GM23248 (cell line): ENCODE measurements at regions not wholly inside any gene's neighbourhood (a gene's known extent, or its start where the extent isn't known, plus 50 kb on each side); places are given as distances from the start of the nearest gene placed in this dataset.

Experiments
- DNase-seq: peaks from one replicate; pipeline ENCODE4 v3.0.0-alpha.2; 2015
- H2AFZ ChIP-seq: fragments of 200-600 bp; sonication (generic); 2 replicates; pipeline ENCODE4 v1.6.1; 2016; ENCODE audit warnings: antibody characterized with exemption
- H3F3A ChIP-seq: fragments of 200-600 bp; sonication (generic); 2 replicates; pipeline ENCODE4 v1.6.1; 2016; ENCODE audit warnings: mild to moderate bottlenecking, antibody characterized with exemption, mixed run types; ENCODE audit not compliant: insufficient read depth
- H3K27ac ChIP-seq: fragments of 200-600 bp; sonication (generic); 2 replicates; pipeline ENCODE4 v1.5.1; 2016; ENCODE audit warnings: mild to moderate bottlenecking
- H3K27me3 ChIP-seq: fragments of 200-600 bp; sonication (generic); replicated peaks from 2 replicates; pipeline ENCODE4 v1.6.1; 2016; ENCODE audit warnings: mild to moderate bottlenecking; ENCODE audit not compliant: insufficient read depth
- H3K36me3 ChIP-seq: fragments of 200-600 bp; sonication (generic); 2 replicates; pipeline ENCODE4 v1.6.1; 2016; ENCODE audit warnings: low read depth, mild to moderate bottlenecking
- H3K4me1 ChIP-seq: fragments of 200-600 bp; sonication (generic); 2 replicates; pipeline ENCODE4 v1.6.1; 2016; ENCODE audit warnings: mild to moderate bottlenecking; ENCODE audit not compliant: insufficient read depth
- H3K4me2 ChIP-seq: fragments of 200-600 bp; sonication (generic); one replicate; pipeline ENCODE4 v1.6.1; 2016; ENCODE audit warnings: mild to moderate bottlenecking; ENCODE audit not compliant: unreplicated experiment
- H3K4me3 ChIP-seq: fragments of 200-600 bp; sonication (generic); 2 replicates; pipeline ENCODE4 v1.5.1; 2016; ENCODE audit warnings: mild to moderate bottlenecking
- H3K79me2 ChIP-seq: fragments of 200-600 bp; sonication (generic); 2 replicates; pipeline ENCODE4 v1.6.1; 2016; ENCODE audit warnings: mild to moderate bottlenecking; ENCODE audit not compliant: insufficient read depth
- H3K9ac ChIP-seq: fragments of 200-600 bp; sonication (generic); 2 replicates; pipeline ENCODE4 v1.6.1; 2016; ENCODE audit warnings: mild to moderate bottlenecking
- H3K9me2 ChIP-seq: fragments of 200-600 bp; sonication (generic); 2 replicates; pipeline ENCODE4 v1.6.1; 2016; ENCODE audit warnings: mixed run types, mild to moderate bottlenecking, moderate library complexity; ENCODE audit not compliant: insufficient read depth
- H3K9me3 ChIP-seq: fragments of 200-600 bp; sonication (generic); one replicate; pipeline ENCODE4 v1.6.1; 2017; ENCODE audit warnings: low read depth
- H4K20me1 ChIP-seq: fragments of 200-600 bp; sonication (generic); 2 replicates; pipeline ENCODE4 v1.6.0; 2016; ENCODE audit not compliant: insufficient read depth
- EZH2 ChIP-seq: fragments of 200-600 bp; sonication (generic); IDR thresholded peaks from 2 replicates; pipeline ENCODE4 v1.6.1; 2018; ENCODE audit warnings: antibody characterized with exemption, mild to moderate bottlenecking; ENCODE audit not compliant: insufficient read depth, poor library complexity, severe bottlenecking
- EZH2phosphoT487 ChIP-seq: fragments of 200-600 bp; sonication (generic); IDR thresholded peaks from 2 replicates; pipeline ENCODE4 v1.6.1; 2018; ENCODE audit warnings: antibody characterized with exemption, moderate library complexity, mild to moderate bottlenecking, low read depth; ENCODE audit not compliant: insufficient read depth
- WGBS, 2 experiments: methylation state at CpG; one replicate each; pipeline ENCODE4 v1.1.6; 2015 to 2017; ENCODE audit warnings: low lambda C conversion rate in 2 of 2, low coverage in 1 of 2; ENCODE audit errors: missing lambda C conversion rate in 2 of 2; 5-methylcytosine and 5-hydroxymethylcytosine counted together
- in situ Hi-C: fragments of 300-500 bp; cut with MboI; formaldehyde crosslinking; loops from 2 replicates; pipeline ENCODE4 v1.15.0; 2020

DNA sequence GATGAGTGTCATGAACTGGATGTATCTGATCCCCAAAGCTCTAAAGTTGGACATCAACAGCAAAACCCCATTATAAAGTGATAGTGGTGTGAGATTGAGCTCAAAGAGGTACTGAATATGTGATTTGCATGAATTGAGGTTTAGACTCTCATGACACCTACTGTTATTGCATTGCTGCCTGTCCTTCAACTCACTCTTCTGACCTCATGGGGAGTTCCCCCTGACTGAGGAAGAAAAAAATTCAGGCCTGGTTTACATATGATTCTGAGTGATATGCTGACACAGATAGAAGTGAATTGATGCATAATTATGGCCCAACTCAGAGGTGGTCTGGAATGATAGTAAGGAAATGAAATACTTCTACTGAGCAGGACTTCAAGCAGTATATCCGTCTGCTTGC, 76.2 kb upstream of the CHD1 start:
- no peaks in the 10 kb centered on the region for H3F3A ChIP-seq
- no peak overlapping the region for H3K27ac ChIP-seq
- no peaks in the 10 kb centered on the region for H3K36me3 ChIP-seq
- in situ Hi-C loops: no loop called here
- H4K20me1 ChIP-seq: no peaks in the 10 kb centered on the region
- DNase-seq: no peak
- H2AFZ ChIP-seq: no peak overlapping the region
- no peaks in the 10 kb centered on the region for H3K27me3 ChIP-seq
- TF ChIP-seq EZH2 (no peak), EZH2phosphoT487 (no peak)
- 33 to 50% methylated on average over 1 of the region's 1 CpG for WGBS, 2 experiments
- no peak overlapping the region for H3K4me2 ChIP-seq
- no peaks in the 10 kb centered on the region for H3K4me1 ChIP-seq
- H3K4me3 ChIP-seq: no peak overlapping the region
- H3K9me3 ChIP-seq: no peaks in the 10 kb centered on the region
- no peaks in the 10 kb centered on the region for H3K79me2 ChIP-seq
- no peak overlapping the region for H3K9ac ChIP-seq
- 0 out of 2 replicates have a peak, but pooled peaks cover under 1% of the 10 kb centered on the region for H3K9me2 ChIP-seq

- in situ Hi-C loops: no loop called here
- no peak overlapping the region for H3K4me3 ChIP-seq
- no peak overlapping the region for H3K9ac ChIP-seq
- TF ChIP-seq EZH2: no peak
- TF ChIP-seq EZH2phosphoT487: no peak
- no peak overlapping the region for H3K4me2 ChIP-seq
- H3K79me2 ChIP-seq: no peaks in the 10 kb centered on the region
- no peaks in the 10 kb centered on the region for H4K20me1 ChIP-seq
- H3K27me3 ChIP-seq: no peaks in the 10 kb centered on the region
- H3K27ac ChIP-seq: no peak overlapping the region
- H3K36me3 ChIP-seq: no peaks in the 10 kb centered on the region
- H3K9me2 ChIP-seq: 0 out of 2 replicates have a peak, but pooled peaks cover 7% of the 10 kb centered on the region
- no peaks in the 10 kb centered on the region for H3F3A ChIP-seq
- no peaks in the 10 kb centered on the region for H3K9me3 ChIP-seq
- 0 out of 2 replicates have a peak, but pooled peaks cover 4% of the 10 kb centered on the region for H3K4me1 ChIP-seq
- no peak overlapping the region for H2AFZ ChIP-seq
- WGBS, 2 experiments: 76 to 82% methylated on average over 1 of the region's 1 CpG
- peak; percentile 63 for DNase-seq
These were observed 72.1 kb upstream of the CHD1 start for GRCh38 chr5:99000876-99001275.

DNA sequence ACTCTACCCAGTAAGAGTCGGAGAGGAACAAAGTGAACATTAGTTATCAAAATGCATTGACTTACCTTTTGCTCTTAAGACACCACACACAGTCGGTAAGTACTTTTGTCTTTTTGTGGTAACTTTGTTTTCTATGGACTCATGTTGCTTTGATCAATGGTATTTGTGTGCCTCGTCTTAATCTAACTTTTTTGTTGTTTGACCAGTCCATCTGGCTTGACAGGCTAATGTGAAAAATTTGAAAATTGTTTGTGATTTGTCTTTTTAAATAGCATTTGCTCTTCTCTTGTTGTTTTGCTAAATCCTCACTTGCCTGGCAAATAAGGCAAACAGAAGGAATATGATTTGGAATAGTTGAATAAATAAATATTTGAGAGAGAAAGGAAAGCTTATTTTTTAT, 71.4 kb upstream of the CHD1 start:
- H3K27ac ChIP-seq: no peak overlapping the region
- no peak overlapping the region for H3K4me3 ChIP-seq
- no peaks in the 10 kb centered on the region for H3K36me3 ChIP-seq
- H3K4me2 ChIP-seq: no peak overlapping the region
- no peak for TF ChIP-seq EZH2phosphoT487
- no peak for TF ChIP-seq EZH2
- 0 out of 2 replicates have a peak, but pooled peaks cover 4% of the 10 kb centered on the region for H3K4me1 ChIP-seq
- 0 out of 2 replicates have a peak, but pooled peaks cover 7% of the 10 kb centered on the region for H3K9me2 ChIP-seq
- no peak for DNase-seq
- H3K27me3 ChIP-seq: no peaks in the 10 kb centered on the region
- H2AFZ ChIP-seq: no peak overlapping the region
- no peak overlapping the region for H3K9ac ChIP-seq
- in situ Hi-C loops: no loop called here
- no peaks in the 10 kb centered on the region for H3K79me2 ChIP-seq
- H3F3A ChIP-seq: no peaks in the 10 kb centered on the region
- no peaks in the 10 kb centered on the region for H3K9me3 ChIP-seq
- H4K20me1 ChIP-seq: no peaks in the 10 kb centered on the region
- 69 to 73% methylated on average over 3 of the region's 3 CpGs for whole genome bisulfite sequencing, 2 experiments

- Histone ChIP-seq H3K9ac (no peak overlapping the region), H3K27me3 (no peaks in the 10 kb centered on the region), H3K4me2 (no peak overlapping the region), H2AFZ (no peak overlapping the region), H3K79me2 (no peaks in the 10 kb centered on the region), H3F3A (no peaks in the 10 kb centered on the region), H3K9me3 (no peaks in the 10 kb centered on the region), H3K4me3 (no peak overlapping the region), H4K20me1 (no peaks in the 10 kb centered on the region), H3K9me2 (0 out of 2 replicates have a peak, but pooled peaks cover 7% of the 10 kb centered on the region), H3K36me3 (no peaks in the 10 kb centered on the region), H3K27ac (no peak overlapping the region), H3K4me1 (0 out of 2 replicates have a peak, but pooled peaks cover 4% of the 10 kb centered on the region)
- 57 to 66% methylated on average over 4 of the region's 4 CpGs for WGBS, 2 experiments
- TF ChIP-seq EZH2phosphoT487 (no peak), EZH2 (no peak)
- DNase-seq: no peak
- in situ Hi-C loops: no loop called here
These were observed 70.8 kb upstream of the CHD1 start for GRCh38 chr5:98999631-99000030.

DNA sequence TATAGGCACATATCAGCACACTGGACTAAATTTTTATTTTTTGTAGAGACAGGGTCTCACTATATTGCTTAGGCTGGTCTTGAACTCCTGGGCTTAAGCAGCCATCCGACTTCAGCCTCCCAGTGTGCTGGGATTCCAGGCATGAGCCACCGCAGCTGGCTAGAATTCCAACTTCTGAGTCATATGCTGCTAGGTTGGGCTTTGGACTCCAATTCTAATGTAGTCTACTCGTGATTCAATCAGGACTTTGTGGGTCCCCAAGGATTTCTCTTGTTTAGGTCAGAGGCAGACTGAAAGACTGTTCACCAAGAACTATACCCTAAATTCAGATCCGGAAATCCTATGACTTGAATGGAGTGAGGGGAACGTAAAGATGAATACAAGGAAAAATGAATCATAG, 68.2 kb upstream of the CHD1 start:
- no peaks in the 10 kb centered on the region for H3K9me3 ChIP-seq
- H3K27ac ChIP-seq: peak overlapping the region; percentile 44
- no peaks in the 10 kb centered on the region for H3F3A ChIP-seq
- H4K20me1 ChIP-seq: no peaks in the 10 kb centered on the region
- H3K9me2 ChIP-seq: 0 out of 2 replicates have a peak, but pooled peaks cover 7% of the 10 kb centered on the region
- no peaks in the 10 kb centered on the region for H3K27me3 ChIP-seq
- peak; percentile 91 for DNase-seq
- 0 out of 2 replicates have a peak, but pooled peaks cover 4% of the 10 kb centered on the region for H3K4me1 ChIP-seq
- no peaks in the 10 kb centered on the region for H3K79me2 ChIP-seq
- H3K9ac ChIP-seq: no peak overlapping the region
- H3K4me3 ChIP-seq: no peak overlapping the region
- H3K4me2 ChIP-seq: no peak overlapping the region
- 30 to 33% methylated on average over 5 of the region's 5 CpGs for WGBS, 2 experiments
- TF ChIP-seq EZH2 (no peak), EZH2phosphoT487 (no peak)
- in situ Hi-C loops: no loop called here
- H3K36me3 ChIP-seq: no peaks in the 10 kb centered on the region
- no peak overlapping the region for H2AFZ ChIP-seq
